ENCODE measurements at regions not wholly inside any gene's neighbourhood (a gene's known extent, or its start where the extent isn't known, plus 50 kb on each side); places are given as distances from the start of the nearest gene placed in this dataset.

DNA sequence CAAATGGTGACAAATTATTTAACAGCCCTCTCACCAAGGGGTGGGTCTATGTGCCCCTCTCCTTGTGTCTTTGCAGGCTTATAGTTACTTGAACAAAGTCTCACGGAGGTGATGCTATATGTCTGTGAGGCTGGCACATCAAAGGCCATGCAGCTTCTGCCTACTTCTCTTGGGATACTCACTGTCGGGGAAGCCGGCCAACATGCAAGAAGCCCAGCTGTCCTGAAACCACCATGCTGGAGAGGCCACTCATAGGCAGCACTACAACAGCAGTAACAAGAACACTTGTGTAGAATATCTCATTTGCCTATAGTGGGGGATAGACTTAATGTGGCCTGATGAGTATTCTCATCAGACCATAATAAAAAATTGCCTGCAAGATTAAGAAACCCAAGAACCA is 233.7 kb upstream of the NCKAP5 start:
- no peak overlapping the region for H2AFZ ChIP-seq (ENCODE audit: low read length)
- no peak overlapping the region for H2BK20ac ChIP-seq (ENCODE audit: low read depth, low read length, poor library complexity, severe bottlenecking)
- no peaks in the 10 kb centered on the region for H4K20me1 ChIP-seq (ENCODE audit: control insufficient read depth, insufficient read depth, insufficient read length)
- H3K23ac ChIP-seq (ENCODE audit: insufficient read length, low read depth, low read length), result no peak overlapping the region
- no peak overlapping the region for H3K4me2 ChIP-seq (ENCODE audit: insufficient read depth, insufficient read length, low read length)
- no peaks in the 10 kb centered on the region for H3K23me2 ChIP-seq (ENCODE audit: insufficient read length, low read depth, low read length, poor library complexity, severe bottlenecking)
- H3K79me2 ChIP-seq (ENCODE audit: insufficient read depth, low read length), result no peaks in the 10 kb centered on the region
- no peak overlapping the region for H2BK120ac ChIP-seq (ENCODE audit: low read depth, low read length, poor library complexity, severe bottlenecking)
- H2BK15ac ChIP-seq (ENCODE audit: low read depth, low read length), result no peak overlapping the region
- Mint-ChIP-seq H3K9me3 (peaks cover 4 to 5% of the 10 kb centered on the region in 2 experiments; a peak in 4 of 5 replicates), H3K36me3 (ENCODE audit: insufficient read depth in 1 of 3, low read depth in 3 of 3) (peaks cover 0 to 2% (median 0%) of the 10 kb centered on the region in 3 experiments; a peak in 1 of 7 replicates), H3K4me3 (no peak overlapping the region), H3K4me1 (peaks cover 4 to 6% of the 10 kb centered on the region in 2 experiments), H3K27ac (no peak overlapping the region), H3K27me3 (ENCODE audit: low read depth) (no peaks in the 10 kb centered on the region; the same call in none of the 2 replicates)
- no peak overlapping the region for H4K8ac ChIP-seq (replicated peaks; ENCODE audit: insufficient read length, low read depth, low read length)
- H4K5ac ChIP-seq (ENCODE audit: insufficient read length, low read depth, low read length), result no peak overlapping the region
- no peak overlapping the region for H2BK5ac ChIP-seq (ENCODE audit: insufficient read length, low read length)
- no peak overlapping the region for H3K14ac ChIP-seq (ENCODE audit: insufficient read depth, low read length)
- H3K56ac ChIP-seq (ENCODE audit: insufficient read length, low read depth, low read length), result no peak overlapping the region
- H2BK12ac ChIP-seq (ENCODE audit: insufficient read length, low read depth, low read length), result no peak overlapping the region
- H3K18ac ChIP-seq (ENCODE audit: insufficient read length, low read depth, low read length), result no peak overlapping the region
- no peaks in the 10 kb centered on the region for H3K9me3 ChIP-seq (ENCODE audit: control insufficient read depth, low read depth, low read length)
- H4K91ac ChIP-seq (ENCODE audit: insufficient read length, low read depth, low read length), result no peak overlapping the region
- no peak overlapping the region for H3K27ac ChIP-seq (ENCODE audit: insufficient read length, low read depth, low read length)
- H3K9ac ChIP-seq (ENCODE audit: extremely low read depth, insufficient read length, low read length), result no peak overlapping the region
- no CpG with 5 or more reads among the region's 3 CpGs for WGBS (ENCODE audit: extremely low coverage, insufficient read length, low lambda C conversion rate)
- no peak overlapping the region for H3K4ac ChIP-seq (ENCODE audit: low read depth, low read length)
- no peak for DNase-seq
- H2AK5ac ChIP-seq (ENCODE audit: insufficient read length, low read length), result no peak overlapping the region
- H3K79me1 ChIP-seq (ENCODE audit: insufficient read depth, low read depth, low read length, poor library complexity, severe bottlenecking), result no peaks in the 10 kb centered on the region
- no peaks in the 10 kb centered on the region for H3K4me1 ChIP-seq (ENCODE audit: insufficient read depth, low read length)
- no peaks in the 10 kb centered on the region for H3K27me3 ChIP-seq (ENCODE audit: insufficient read depth, low read length)
- no peak overlapping the region for H3T11ph ChIP-seq (ENCODE audit: low read length)
- TF ChIP-seq, protein P1, sequence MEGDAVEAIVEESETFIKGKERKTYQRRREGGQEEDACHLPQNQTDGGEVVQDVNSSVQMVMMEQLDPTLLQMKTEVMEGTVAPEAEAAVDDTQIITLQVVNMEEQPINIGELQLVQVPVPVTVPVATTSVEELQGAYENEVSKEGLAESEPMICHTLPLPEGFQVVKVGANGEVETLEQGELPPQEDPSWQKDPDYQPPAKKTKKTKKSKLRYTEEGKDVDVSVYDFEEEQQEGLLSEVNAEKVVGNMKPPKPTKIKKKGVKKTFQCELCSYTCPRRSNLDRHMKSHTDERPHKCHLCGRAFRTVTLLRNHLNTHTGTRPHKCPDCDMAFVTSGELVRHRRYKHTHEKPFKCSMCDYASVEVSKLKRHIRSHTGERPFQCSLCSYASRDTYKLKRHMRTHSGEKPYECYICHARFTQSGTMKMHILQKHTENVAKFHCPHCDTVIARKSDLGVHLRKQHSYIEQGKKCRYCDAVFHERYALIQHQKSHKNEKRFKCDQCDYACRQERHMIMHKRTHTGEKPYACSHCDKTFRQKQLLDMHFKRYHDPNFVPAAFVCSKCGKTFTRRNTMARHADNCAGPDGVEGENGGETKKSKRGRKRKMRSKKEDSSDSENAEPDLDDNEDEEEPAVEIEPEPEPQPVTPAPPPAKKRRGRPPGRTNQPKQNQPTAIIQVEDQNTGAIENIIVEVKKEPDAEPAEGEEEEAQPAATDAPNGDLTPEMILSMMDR (conservative IDR thresholded peaks at IDR 0.05), result no peak
